GM12878 (cell line): ENCODE measurements at regions not wholly inside any gene's neighbourhood (a gene's known extent, or its start where the extent isn't known, plus 50 kb on each side); places are given as distances from the start of the nearest gene placed in this dataset.

Experiments used
- ATAC-seq: fragments of 200-7000 bp; cut with Tn5 transposase; 3 replicates; pipeline ENCODE4 v1.9.1; 2020; ENCODE audit warnings: mild to moderate bottlenecking, moderate library complexity
- BruUV-seq: library from RNA; stranded (reverse); fragments of 400-500 nt; replicated peaks from 2 replicates; lab custom pipeline; 2021; lab: Mats Ljungman, UMichigan
- CTCF ChIA-PET: fragments of 300-600 bp; sonication (Branson Sonifier 250); formaldehyde crosslinking; extraction: SDS; loops from one replicate; lab custom pipeline; 2021; ENCODE audit warnings: inconsistent platforms; lab: Yijun Ruan, JAX
- POLR2A ChIA-PET: fragments of 350-600 bp; formaldehyde crosslinking; extraction: SDS; loops from one replicate; lab custom pipeline; 2021; ENCODE audit warnings: inconsistent platforms; lab: Charles Lee
- RAD21 ChIA-PET: fragments of 300-600 bp; sonication (Branson Sonifier 250); formaldehyde crosslinking; loops from one replicate; lab custom pipeline; 2023; ENCODE audit warnings: antibody characterized with exemption; ENCODE audit not compliant: unreplicated experiment; lab: Charles Lee
- SMC1A ChIA-PET: fragments of 300-600 bp; sonication (Branson Sonifier 250); formaldehyde crosslinking; loops from one replicate; lab custom pipeline; 2023; ENCODE audit not compliant: unreplicated experiment, uncharacterized antibody; lab: Charles Lee
- DNase-seq: peaks from one replicate; pipeline ENCODE4 v3.0.0-alpha.2; 2011; ENCODE audit warnings: low read depth, low spot score
- FAIRE-seq: peaks from 3 replicates; lab custom pipeline; 2011; peaks lifted over from hg19 to GRCh38; lab: Jason Lieb, UNC
- H2AFZ ChIP-seq: 2 replicates; pipeline ENCODE4 v1.6.0; 2011; ENCODE audit warnings: low read depth, low read length, control low read depth; ENCODE audit not compliant: control insufficient read depth
- H3K27ac ChIP-seq: 2 replicates; pipeline ENCODE4 v1.5.1; 2011; ENCODE audit warnings: control low read depth; ENCODE audit not compliant: control insufficient read depth, insufficient read depth
- H3K27me3 ChIP-seq, 2 experiments: replicated peaks in 1 of 2; 2 replicates each; pipeline versions ENCODE4 v1.6.0 to v1.6.1; 2011; ENCODE audit warnings: low read length in 1 of 2; ENCODE audit not compliant: control insufficient read depth in 2 of 2, insufficient read depth in 2 of 2
- H3K36me3 ChIP-seq, 2 experiments: 2 replicates each; pipeline ENCODE4 v1.5.1; 2011; ENCODE audit warnings: low read length in 1 of 2; ENCODE audit not compliant: control insufficient read depth in 2 of 2, insufficient read depth in 2 of 2
- H3K4me1 ChIP-seq: 2 replicates; pipeline ENCODE4 v1.6.1; 2011; ENCODE audit warnings: mild to moderate bottlenecking, low read length, moderate library complexity, mixed read lengths; ENCODE audit not compliant: control insufficient read depth, insufficient read depth
- H3K4me2 ChIP-seq: 2 replicates; pipeline ENCODE4 v1.6.0; 2011; ENCODE audit warnings: control low read depth; ENCODE audit not compliant: control insufficient read depth, insufficient read depth
- H3K4me3 ChIP-seq: fragments of 200-600 bp; sonication (generic); 2 replicates; pipeline ENCODE4 v1.5.1; 2016
- H3K79me2 ChIP-seq: 2 replicates; pipeline ENCODE4 v1.6.0; 2011; ENCODE audit warnings: low read length; ENCODE audit not compliant: control insufficient read depth, insufficient read depth
- H3K9ac ChIP-seq: 2 replicates; pipeline ENCODE4 v1.8.0; 2011; ENCODE audit warnings: low read length, control low read depth, mixed read lengths; ENCODE audit not compliant: control insufficient read depth, insufficient read depth
- H3K9me3 ChIP-seq: replicated peaks from 3 replicates; pipeline ENCODE4 v1.5.1; 2011; ENCODE audit warnings: mild to moderate bottlenecking, low read length; ENCODE audit not compliant: control insufficient read depth, insufficient read depth
- H4K20me1 ChIP-seq: 2 replicates; pipeline ENCODE4 v1.6.0; 2011; ENCODE audit not compliant: control insufficient read depth, insufficient read depth
- ATF7 ChIP-seq: fragments of 450-650 bp; IDR thresholded peaks from 2 replicates; pipeline ENCODE4 v1.6.1; 2016; ENCODE audit warnings: low read depth, mild to moderate bottlenecking
- BCL11A ChIP-seq: IDR thresholded peaks from 2 replicates; pipeline ENCODE4 v1.6.1; 2011; ENCODE audit warnings: low read depth, low read length
- POU2F2 ChIP-seq: IDR thresholded peaks from 3 replicates; pipeline ENCODE4 v1.6.1; 2011; ENCODE audit warnings: low read depth, mild to moderate bottlenecking, low read length, borderline replicate concordance
- RAD21 ChIP-seq: IDR thresholded peaks from 2 replicates; pipeline ENCODE4 v1.6.1; 2011; ENCODE audit warnings: mild to moderate bottlenecking, low read depth, low read length, moderate library complexity; ENCODE audit not compliant: insufficient read depth
- RB1 ChIP-seq: fragments of 450-650 bp; formaldehyde crosslinking; IDR thresholded peaks from 2 replicates; pipeline ENCODE4 v1.6.1; 2017; ENCODE audit warnings: mild to moderate bottlenecking, borderline replicate concordance
- STAT3 ChIP-seq: IDR thresholded peaks from 2 replicates; pipeline ENCODE4 v1.6.1; 2011; ENCODE audit warnings: low read depth, low read length, improper control_type of control experiment
- ZBED1 ChIP-seq: IDR thresholded peaks from 2 replicates; pipeline ENCODE4 v1.6.1; 2016; ENCODE audit warnings: borderline replicate concordance
- WGBS: methylation state at CpG from one replicate; pipeline ENCODE4 v1.1.6; 2016; ENCODE audit warnings: low lambda C conversion rate; ENCODE audit not compliant: insufficient replicate concordance, insufficient coverage; ENCODE audit errors: missing lambda C conversion rate; 5-methylcytosine and 5-hydroxymethylcytosine counted together
- in situ Hi-C: fragments of 300-500 bp; cut with MboI; formaldehyde crosslinking; loops from 9 replicates; pipeline ENCODE4 v1.14.3; 2018; ENCODE audit warnings: mixed read lengths
- intact Hi-C: fragments of 100-400 bp; cut with micrococcal nuclease; formaldehyde crosslinking; loops from one replicate; pipeline ENCODE4 v1.14.2; 2022; ENCODE audit not compliant: unreplicated experiment
- TF ChIP-seq, protein P1 (sequence below): IDR thresholded peaks from 2 replicates; pipeline ENCODE4 v1.6.1; 2011; ENCODE audit warnings: mild to moderate bottlenecking, low read depth, low read length, moderate library complexity; ENCODE audit not compliant: insufficient replicate concordance

DNA sequence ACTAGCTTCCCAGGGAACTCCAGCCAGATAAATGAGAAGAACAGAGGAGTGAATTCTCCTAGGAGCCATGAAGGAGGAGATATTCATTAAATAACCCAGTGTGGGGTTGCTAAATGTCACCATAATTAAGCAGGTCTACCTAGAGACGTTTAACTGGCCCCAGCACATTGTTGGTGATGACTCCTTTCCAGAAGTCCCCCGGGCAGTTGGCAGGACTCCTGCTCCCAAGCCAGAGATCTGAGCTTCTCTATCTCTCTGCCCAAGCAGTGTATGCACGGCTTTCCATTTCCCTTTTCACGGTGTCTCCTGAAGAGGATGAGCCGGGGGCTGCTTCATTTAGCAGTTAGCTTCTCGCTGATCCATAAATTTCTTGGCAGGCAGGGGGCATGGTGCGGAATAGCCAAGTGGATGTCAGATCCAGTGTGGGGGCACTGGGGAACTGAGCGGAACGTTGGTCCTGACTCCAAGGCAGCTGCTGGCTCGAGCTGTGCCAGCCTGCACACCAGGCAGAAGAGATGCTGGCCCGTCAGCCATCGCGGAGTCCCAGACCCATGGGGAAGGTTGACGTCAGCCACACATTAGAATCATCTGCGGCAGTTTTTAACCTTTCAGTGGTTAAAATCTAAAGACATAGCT, 142.0 kb upstream of the NPY start (continued):
- TF ChIP-seq, protein P1, sequence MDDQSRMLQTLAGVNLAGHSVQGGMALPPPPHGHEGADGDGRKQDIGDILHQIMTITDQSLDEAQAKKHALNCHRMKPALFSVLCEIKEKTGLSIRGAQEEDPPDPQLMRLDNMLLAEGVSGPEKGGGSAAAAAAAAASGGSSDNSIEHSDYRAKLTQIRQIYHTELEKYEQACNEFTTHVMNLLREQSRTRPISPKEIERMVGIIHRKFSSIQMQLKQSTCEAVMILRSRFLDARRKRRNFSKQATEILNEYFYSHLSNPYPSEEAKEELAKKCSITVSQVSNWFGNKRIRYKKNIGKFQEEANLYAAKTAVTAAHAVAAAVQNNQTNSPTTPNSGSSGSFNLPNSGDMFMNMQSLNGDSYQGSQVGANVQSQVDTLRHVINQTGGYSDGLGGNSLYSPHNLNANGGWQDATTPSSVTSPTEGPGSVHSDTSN: no peak
- TF ChIP-seq RB1: no peak
- TF ChIP-seq POU2F2: no peak

DNA sequence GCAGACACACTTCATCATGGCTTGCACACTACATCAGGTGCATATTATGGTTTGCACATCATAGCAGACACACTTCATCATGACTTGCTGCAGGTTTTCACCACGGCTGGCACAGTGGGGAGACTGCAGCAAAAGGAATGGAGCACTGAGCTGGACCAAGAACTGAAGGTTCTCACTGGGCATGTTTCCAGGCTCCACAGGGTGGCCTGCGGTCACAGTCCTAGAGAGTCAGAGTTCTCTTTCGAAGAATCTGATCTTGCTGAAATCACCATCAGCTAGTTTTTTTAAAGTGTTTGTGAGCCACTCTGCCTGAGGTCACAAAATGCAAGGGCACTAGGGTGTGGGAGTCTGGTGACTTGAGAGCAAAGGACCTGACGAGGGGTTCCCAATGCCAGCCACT, 140.4 kb upstream of the NPY start:
- intact Hi-C loops: no loop called here
- no peak for FAIRE-seq
- ChIA-PET CTCF (no interaction called here), SMC1A (no interaction called here), POLR2A (no interaction called here)
- Histone ChIP-seq H3K4me1 (no peaks in the 10 kb centered on the region), H3K4me3 (no peak overlapping the region), H3K4me2 (no peak overlapping the region), H3K79me2 (no peaks in the 10 kb centered on the region), H3K27ac (no peak overlapping the region), H3K27me3 (no peaks in the 10 kb centered on the region), H3K9ac (no peak overlapping the region), H3K36me3 (no peaks in the 10 kb centered on the region), H2AFZ (no peak overlapping the region)
- in situ Hi-C loops: no loop called here
- 40% methylated on average over 4 of the region's 4 CpGs for WGBS
- no peak for ATAC-seq
- no TSS peak for BruUV-seq
- TF ChIP-seq RAD21 (no peak), STAT3 (no peak), ZBED1 (no peak), ATF7 (no peak), BCL11A (no peak)
- TF ChIP-seq, all 136 proteins: peak for 0
- H4K20me1 ChIP-seq: no peaks in the 10 kb centered on the region
- H3K9me3 ChIP-seq: no peaks in the 10 kb centered on the region
- RAD21 ChIA-PET: no interaction called here
- DNase-seq: no peak
